T-helper 1 cell treated with Interleukin-12 subunit alpha and Interleukin-12 subunit beta and Interleukin-4 antibody, amounts not matched to agents 30 μg/mL and 1 μg/mL, for 36 hours (primary cell): ENCODE measurements at regions not wholly inside any gene's neighbourhood (a gene's known extent, or its start where the extent isn't known, plus 50 kb on each side); places are given as distances from the start of the nearest gene placed in this dataset.

Experiments used
- H3K27ac Mint-ChIP-seq: one replicate; pipeline ENCODE4 v1.8.0; 2021; ENCODE audit warnings: mild to moderate bottlenecking, mixed read lengths
- H3K27me3 Mint-ChIP-seq: one replicate; pipeline ENCODE4 v1.8.0; 2021; ENCODE audit warnings: low read depth, mixed read lengths
- H3K36me3 Mint-ChIP-seq: one replicate; pipeline ENCODE4 v1.8.0; 2021; ENCODE audit warnings: low read depth, mixed read lengths
- H3K4me1 Mint-ChIP-seq: one replicate; pipeline ENCODE4 v1.8.0; 2021; ENCODE audit warnings: low read depth, mixed read lengths
- H3K4me3 Mint-ChIP-seq: one replicate; pipeline ENCODE4 v1.8.0; 2021; ENCODE audit warnings: mild to moderate bottlenecking, moderate library complexity, mixed read lengths
- H3K9me3 Mint-ChIP-seq: one replicate; pipeline ENCODE4 v1.8.0; 2021; ENCODE audit warnings: mixed read lengths

- Mint-ChIP-seq H3K4me3 (no peak overlapping the region), H3K4me1 (peaks cover 11% of the 10 kb centered on the region), H3K36me3 (no peaks in the 10 kb centered on the region), H3K27me3 (no peaks in the 10 kb centered on the region), H3K27ac (no peak overlapping the region), H3K9me3 (no peaks in the 10 kb centered on the region)
Observed at GRCh38 chr6:15121443-15121842, 124.4 kb upstream of the JARID2 start.

GRCh38 chr6:15121977-15122550 is 123.8 kb upstream of the JARID2 start:
- Mint-ChIP-seq H3K36me3 (no peaks in the 10 kb centered on the region), H3K9me3 (no peaks in the 10 kb centered on the region)

GRCh38 chr6:15129887-15130286 is 116.0 kb upstream of the JARID2 start:
- peak overlapping the region; percentile 75 for H3K4me3 Mint-ChIP-seq

More at GRCh38 chr6:15121977-15122550, 123.8 kb upstream of the JARID2 start:
- no peak overlapping the region for H3K4me3 Mint-ChIP-seq
- H3K27ac Mint-ChIP-seq: no peak overlapping the region
- H3K27me3 Mint-ChIP-seq: no peaks in the 10 kb centered on the region
- H3K4me1 Mint-ChIP-seq: peaks cover 11% of the 10 kb centered on the region

GRCh38 chr6:15131234-15131633 is 114.6 kb upstream of the JARID2 start:
- H3K4me1 Mint-ChIP-seq: peaks cover 28% of the 10 kb centered on the region
- no peaks in the 10 kb centered on the region for H3K9me3 Mint-ChIP-seq
- H3K27ac Mint-ChIP-seq: peak overlapping the region; percentile 45
- no peak overlapping the region for H3K4me3 Mint-ChIP-seq
- no peaks in the 10 kb centered on the region for H3K36me3 Mint-ChIP-seq
- H3K27me3 Mint-ChIP-seq: no peaks in the 10 kb centered on the region

More at GRCh38 chr6:15129887-15130286, 116.0 kb upstream of the JARID2 start:
- H3K4me1 Mint-ChIP-seq: peaks cover 28% of the 10 kb centered on the region
- H3K36me3 Mint-ChIP-seq: no peaks in the 10 kb centered on the region
- H3K9me3 Mint-ChIP-seq: no peaks in the 10 kb centered on the region
- no peaks in the 10 kb centered on the region for H3K27me3 Mint-ChIP-seq
- peak overlapping the region; percentile 92 for H3K27ac Mint-ChIP-seq

- Mint-ChIP-seq H3K27me3 (no peaks in the 10 kb centered on the region), H3K9me3 (no peaks in the 10 kb centered on the region), H3K36me3 (no peaks in the 10 kb centered on the region), H3K4me3 (no peak overlapping the region), H3K4me1 (peaks cover 28% of the 10 kb centered on the region), H3K27ac (peak overlapping the region; percentile 45)
Observed at GRCh38 chr6:15131651-15132061, 114.2 kb upstream of the JARID2 start.

- H3K27me3 Mint-ChIP-seq: no peaks in the 10 kb centered on the region
- H3K27ac Mint-ChIP-seq: no peak overlapping the region
- H3K36me3 Mint-ChIP-seq: no peaks in the 10 kb centered on the region
- H3K9me3 Mint-ChIP-seq: no peaks in the 10 kb centered on the region
- H3K4me1 Mint-ChIP-seq: peaks cover 28% of the 10 kb centered on the region
- no peak overlapping the region for H3K4me3 Mint-ChIP-seq
Observed at GRCh38 chr6:15132167-15132566, 113.7 kb upstream of the JARID2 start.

GRCh38 chr6:15132854-15133670 is 112.8 kb upstream of the JARID2 start:
- Mint-ChIP-seq H3K4me3 (no peak overlapping the region), H3K27me3 (no peaks in the 10 kb centered on the region), H3K9me3 (no peaks in the 10 kb centered on the region), H3K36me3 (no peaks in the 10 kb centered on the region), H3K4me1 (peaks cover 28% of the 10 kb centered on the region), H3K27ac (peak overlapping the region; percentile 4)

GRCh38 chr6:15137086-15137485 is 108.8 kb upstream of the JARID2 start:
- no peak overlapping the region for H3K4me3 Mint-ChIP-seq
- no peaks in the 10 kb centered on the region for H3K27me3 Mint-ChIP-seq
- no peak overlapping the region for H3K27ac Mint-ChIP-seq
- peaks cover 14% of the 10 kb centered on the region for H3K4me1 Mint-ChIP-seq
- H3K9me3 Mint-ChIP-seq: no peaks in the 10 kb centered on the region
- no peaks in the 10 kb centered on the region for H3K36me3 Mint-ChIP-seq

GRCh38 chr6:15143086-15143485 is 102.8 kb upstream of the JARID2 start:
- Mint-ChIP-seq H3K4me1 (no peaks in the 10 kb centered on the region), H3K27me3 (no peaks in the 10 kb centered on the region), H3K27ac (no peak overlapping the region), H3K9me3 (no peaks in the 10 kb centered on the region), H3K36me3 (no peaks in the 10 kb centered on the region), H3K4me3 (no peak overlapping the region)

GRCh38 chr6:15143540-15143939 is 102.3 kb upstream of the JARID2 start:
- H3K4me3 Mint-ChIP-seq: no peak overlapping the region
- no peaks in the 10 kb centered on the region for H3K4me1 Mint-ChIP-seq
- H3K36me3 Mint-ChIP-seq: no peaks in the 10 kb centered on the region
- H3K9me3 Mint-ChIP-seq: no peaks in the 10 kb centered on the region
- no peak overlapping the region for H3K27ac Mint-ChIP-seq
- H3K27me3 Mint-ChIP-seq: no peaks in the 10 kb centered on the region

GRCh38 chr6:15145821-15146220 is 100.0 kb upstream of the JARID2 start:
- H3K4me3 Mint-ChIP-seq: no peak overlapping the region
- peaks cover 2% of the 10 kb centered on the region for H3K4me1 Mint-ChIP-seq
- H3K27ac Mint-ChIP-seq: no peak overlapping the region
- H3K27me3 Mint-ChIP-seq: peaks cover 3% of the 10 kb centered on the region
- H3K9me3 Mint-ChIP-seq: no peaks in the 10 kb centered on the region
- H3K36me3 Mint-ChIP-seq: peaks cover 2% of the 10 kb centered on the region

GRCh38 chr6:15147827-15148226 is 98.0 kb upstream of the JARID2 start:
- H3K4me3 Mint-ChIP-seq: no peak overlapping the region
- peaks cover 3% of the 10 kb centered on the region for H3K27me3 Mint-ChIP-seq
- H3K27ac Mint-ChIP-seq: no peak overlapping the region
- H3K36me3 Mint-ChIP-seq: peaks cover 2% of the 10 kb centered on the region
- peaks cover 2% of the 10 kb centered on the region for H3K4me1 Mint-ChIP-seq
- no peaks in the 10 kb centered on the region for H3K9me3 Mint-ChIP-seq

GRCh38 chr6:15148356-15148946 is 97.4 kb upstream of the JARID2 start:
- Mint-ChIP-seq H3K36me3 (peaks cover 2% of the 10 kb centered on the region), H3K4me3 (no peak overlapping the region), H3K4me1 (peaks cover 2% of the 10 kb centered on the region), H3K9me3 (no peaks in the 10 kb centered on the region), H3K27ac (no peak overlapping the region), H3K27me3 (peaks cover 3% of the 10 kb centered on the region)

GRCh38 chr6:15150207-15150606 is 95.7 kb upstream of the JARID2 start:
- H3K4me1 Mint-ChIP-seq: peaks cover 2% of the 10 kb centered on the region
- H3K27ac Mint-ChIP-seq: no peak overlapping the region
- H3K36me3 Mint-ChIP-seq: peaks cover 2% of the 10 kb centered on the region
- H3K27me3 Mint-ChIP-seq: peaks cover 3% of the 10 kb centered on the region
- no peaks in the 10 kb centered on the region for H3K9me3 Mint-ChIP-seq
- H3K4me3 Mint-ChIP-seq: no peak overlapping the region

- H3K36me3 Mint-ChIP-seq: peaks cover 2% of the 10 kb centered on the region
- H3K9me3 Mint-ChIP-seq: no peaks in the 10 kb centered on the region
- peaks cover 3% of the 10 kb centered on the region for H3K27me3 Mint-ChIP-seq
- H3K4me1 Mint-ChIP-seq: peaks cover 2% of the 10 kb centered on the region
- H3K27ac Mint-ChIP-seq: no peak overlapping the region
- no peak overlapping the region for H3K4me3 Mint-ChIP-seq
Observed at GRCh38 chr6:15152700-15153099, 93.2 kb upstream of the JARID2 start.
